Erythroblast (primary cell): ENCODE measurements at regions not wholly inside any gene's neighbourhood (a gene's known extent, or its start where the extent isn't known, plus 50 kb on each side); places are given as distances from the start of the nearest gene placed in this dataset.

Experiments used
- GATA1 ChIP-seq: IDR thresholded peaks from 2 replicates; pipeline ENCODE4 v1.6.1; 2011; ENCODE audit warnings: low read depth, mild to moderate bottlenecking, control low read depth, low read length, moderate library complexity
- POLR2A ChIP-seq: IDR thresholded peaks from 2 replicates; pipeline ENCODE4 v1.6.1; 2011; ENCODE audit warnings: mild to moderate bottlenecking, low read length

DNA sequence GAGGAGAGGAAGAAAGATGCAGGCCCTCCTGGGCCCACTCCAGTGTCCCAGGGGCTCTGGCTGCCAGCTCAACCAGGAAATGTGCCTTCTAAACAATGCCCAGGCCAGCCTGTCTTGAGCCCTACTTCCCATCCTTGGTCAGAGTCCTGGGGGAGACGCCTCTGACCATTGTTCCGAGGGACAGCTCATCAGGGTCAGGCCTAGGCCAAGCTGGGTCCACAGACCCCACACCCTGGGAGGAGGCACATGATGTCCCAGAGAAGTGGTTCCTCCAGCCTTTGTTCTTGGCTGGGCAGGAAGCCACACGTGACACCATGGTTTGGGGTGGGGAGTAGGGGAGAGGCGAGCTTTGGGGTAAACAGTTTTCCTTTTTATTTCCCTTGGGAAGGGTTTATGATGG is 102.5 kb downstream of the EFNB1 start:
- TF ChIP-seq POLR2A (no peak), GATA1 (no peak)
